ENCODE measurements at regions not wholly inside any gene's neighbourhood (a gene's known extent, or its start where the extent isn't known, plus 50 kb on each side); places are given as distances from the start of the nearest gene placed in this dataset.

DNA sequence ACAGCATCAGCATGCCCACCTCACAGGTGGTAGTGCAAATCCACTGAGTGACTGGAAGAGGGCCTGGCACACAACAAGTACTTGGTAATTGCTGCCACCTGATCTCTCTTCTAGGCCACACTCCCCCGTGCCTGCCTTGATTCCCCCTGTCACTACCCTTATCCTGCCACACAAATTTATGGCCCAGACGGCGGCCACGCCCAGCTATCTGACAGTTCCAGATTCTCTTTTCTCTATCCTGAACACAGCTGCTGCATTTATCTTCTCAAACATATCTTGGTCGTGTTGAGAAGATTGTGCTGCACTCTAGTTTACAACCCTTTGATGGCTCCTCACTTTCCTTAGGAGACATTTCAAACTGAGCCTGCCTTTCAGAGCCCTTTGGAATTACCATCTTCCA is 585.2 kb downstream of the NTRK3 start:
- TF ChIP-seq, protein P1, sequence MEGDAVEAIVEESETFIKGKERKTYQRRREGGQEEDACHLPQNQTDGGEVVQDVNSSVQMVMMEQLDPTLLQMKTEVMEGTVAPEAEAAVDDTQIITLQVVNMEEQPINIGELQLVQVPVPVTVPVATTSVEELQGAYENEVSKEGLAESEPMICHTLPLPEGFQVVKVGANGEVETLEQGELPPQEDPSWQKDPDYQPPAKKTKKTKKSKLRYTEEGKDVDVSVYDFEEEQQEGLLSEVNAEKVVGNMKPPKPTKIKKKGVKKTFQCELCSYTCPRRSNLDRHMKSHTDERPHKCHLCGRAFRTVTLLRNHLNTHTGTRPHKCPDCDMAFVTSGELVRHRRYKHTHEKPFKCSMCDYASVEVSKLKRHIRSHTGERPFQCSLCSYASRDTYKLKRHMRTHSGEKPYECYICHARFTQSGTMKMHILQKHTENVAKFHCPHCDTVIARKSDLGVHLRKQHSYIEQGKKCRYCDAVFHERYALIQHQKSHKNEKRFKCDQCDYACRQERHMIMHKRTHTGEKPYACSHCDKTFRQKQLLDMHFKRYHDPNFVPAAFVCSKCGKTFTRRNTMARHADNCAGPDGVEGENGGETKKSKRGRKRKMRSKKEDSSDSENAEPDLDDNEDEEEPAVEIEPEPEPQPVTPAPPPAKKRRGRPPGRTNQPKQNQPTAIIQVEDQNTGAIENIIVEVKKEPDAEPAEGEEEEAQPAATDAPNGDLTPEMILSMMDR (tag by site-specific recombination; IDR thresholded peaks at IDR 0.05), result no peak
- TF ChIP-seq ZNF626 (tag by site-specific recombination; IDR thresholded peaks at IDR 0.05) (no peak), ZNF610 (tag by site-specific recombination; IDR thresholded peaks at IDR 0.05; ENCODE audit: borderline replicate concordance) (no peak)
